GM23248 (cell line): ENCODE measurements at regions not wholly inside any gene's neighbourhood (a gene's known extent, or its start where the extent isn't known, plus 50 kb on each side); places are given as distances from the start of the nearest gene placed in this dataset.

Experiments used
- EZH2 ChIP-seq: fragments of 200-600 bp; sonication (generic); IDR thresholded peaks from 2 replicates; pipeline ENCODE4 v1.6.1; 2018; ENCODE audit warnings: antibody characterized with exemption, mild to moderate bottlenecking; ENCODE audit not compliant: insufficient read depth, poor library complexity, severe bottlenecking
- EZH2phosphoT487 ChIP-seq: fragments of 200-600 bp; sonication (generic); IDR thresholded peaks from 2 replicates; pipeline ENCODE4 v1.6.1; 2018; ENCODE audit warnings: antibody characterized with exemption, moderate library complexity, mild to moderate bottlenecking, low read depth; ENCODE audit not compliant: insufficient read depth

DNA sequence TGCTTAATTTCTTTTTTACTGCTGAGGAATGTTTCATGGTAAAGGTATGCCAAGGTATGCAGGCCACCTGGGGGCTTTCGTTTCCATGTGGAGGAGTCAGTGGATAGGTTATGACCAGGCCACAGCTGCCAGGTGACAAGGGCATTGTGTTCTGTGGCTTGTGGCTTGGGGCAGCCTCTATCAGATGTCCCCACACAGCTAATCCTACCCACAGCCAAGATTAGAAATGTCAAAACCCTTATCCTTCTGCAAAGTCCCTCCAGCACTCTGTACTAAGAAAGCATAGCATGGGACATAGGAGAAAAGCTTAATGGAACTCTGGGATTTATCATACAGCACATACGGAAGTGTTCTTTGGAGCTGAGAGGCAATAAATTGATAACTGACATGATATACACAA is 171.2 kb upstream of the S1PR3 start:
- TF ChIP-seq EZH2 (no peak), EZH2phosphoT487 (no peak)
